CD4-positive, alpha-beta T cell (primary cell): ENCODE measurements at regions not wholly inside any gene's neighbourhood (a gene's known extent, or its start where the extent isn't known, plus 50 kb on each side); places are given as distances from the start of the nearest gene placed in this dataset.

Experiments used
- ATAC-seq: fragments of 200-7000 bp; cut with Tn5 transposase; one replicate; pipeline ENCODE4 v1.10.0; 2022; ENCODE audit warnings: mild to moderate bottlenecking; ENCODE audit not compliant: poor library complexity
- CTCF ChIA-PET: fragments of 350-600 bp; sonication (Branson Sonifier 250); formaldehyde crosslinking; loops from one replicate; lab custom pipeline; 2021; ENCODE audit warnings: antibody characterized with exemption, inconsistent platforms; lab: Charles Lee
- POLR2A ChIA-PET: fragments of 350-600 bp; sonication (Branson Sonifier 250); formaldehyde crosslinking; loops from one replicate; lab custom pipeline; 2021; ENCODE audit warnings: antibody characterized with exemption, inconsistent platforms; lab: Charles Lee
- DNase-seq, 14 experiments: peaks; one replicate each; pipeline ENCODE4 v3.0.0-alpha.2; 2013 to 2020; ENCODE audit warnings: mixed read lengths in 2 of 14
- H3K27ac ChIP-seq, 2 donors: one replicate each; pipeline versions ENCODE4 v1.5.1 to v1.7.0; 2013; ENCODE audit warnings: low read length in 2 of 2, low read depth in 1 of 2, mild to moderate bottlenecking in 1 of 2
- H3K27me3 ChIP-seq, 2 experiments: 1 replicate in 1 of 2; 2 replicates in 1 of 2; pipeline versions ENCODE4 v1.6.1 to v1.7.0; 2013; ENCODE audit warnings: low read length in 2 of 2, control low read depth in 1 of 2, mild to moderate bottlenecking in 1 of 2, moderate library complexity in 1 of 2; ENCODE audit not compliant: insufficient read depth in 2 of 2, control insufficient read depth in 1 of 2
- H3K36me3 ChIP-seq: one replicate; pipeline ENCODE4 v1.6.1; 2013; ENCODE audit warnings: low read length, control low read depth; ENCODE audit not compliant: insufficient read depth
- H3K4me1 ChIP-seq: one replicate; pipeline ENCODE4 v1.6.1; 2013; ENCODE audit warnings: low read length, control low read depth; ENCODE audit not compliant: insufficient read depth
- H3K4me3 ChIP-seq: one replicate; pipeline ENCODE4 v1.5.1; 2013; ENCODE audit warnings: mild to moderate bottlenecking, low read length, moderate library complexity
- H3K9me3 ChIP-seq, 2 experiments: 1 replicate in 1 of 2; 2 replicates in 1 of 2; pipeline versions ENCODE4 v1.6.1 to v1.7.0; 2013; ENCODE audit warnings: low read length in 2 of 2, mild to moderate bottlenecking in 2 of 2, control low read depth in 1 of 2, moderate library complexity in 1 of 2; ENCODE audit not compliant: control insufficient read depth in 1 of 2, insufficient read depth in 1 of 2
- H3K27ac Mint-ChIP-seq: one replicate; pipeline ENCODE4 v1.8.0; 2020; ENCODE audit warnings: mixed read lengths
- H3K27me3 Mint-ChIP-seq: one replicate; pipeline ENCODE4 v1.8.0; 2021; ENCODE audit warnings: mixed read lengths
- H3K36me3 Mint-ChIP-seq: one replicate; pipeline ENCODE4 v1.8.0; 2021; ENCODE audit warnings: low read depth, mixed read lengths
- H3K4me1 Mint-ChIP-seq: one replicate; pipeline ENCODE4 v1.8.0; 2021; ENCODE audit warnings: low read depth, mixed read lengths
- H3K4me3 Mint-ChIP-seq: one replicate; pipeline ENCODE4 v1.8.0; 2020; ENCODE audit warnings: mild to moderate bottlenecking, mixed read lengths
- H3K9me3 Mint-ChIP-seq: one replicate; pipeline ENCODE4 v1.8.0; 2020; ENCODE audit warnings: mixed read lengths
- intact Hi-C, 2 experiments: fragments of 100-400 bp; cut with DNase I in 1 of 2; cut with micrococcal nuclease in 1 of 2; formaldehyde crosslinking; loops; one replicate each; pipeline versions ENCODE4 v1.15.1 to v1.9.0; 2023 to 2025; cut with DNase I, micrococcal nuclease
- TF ChIP-seq, protein P1 (sequence below): fragments of 200-600 bp; IDR thresholded peaks from one replicate; pipeline ENCODE4 v1.8.0; 2022; ENCODE audit warnings: antibody characterized with exemption, mild to moderate bottlenecking

DNA sequence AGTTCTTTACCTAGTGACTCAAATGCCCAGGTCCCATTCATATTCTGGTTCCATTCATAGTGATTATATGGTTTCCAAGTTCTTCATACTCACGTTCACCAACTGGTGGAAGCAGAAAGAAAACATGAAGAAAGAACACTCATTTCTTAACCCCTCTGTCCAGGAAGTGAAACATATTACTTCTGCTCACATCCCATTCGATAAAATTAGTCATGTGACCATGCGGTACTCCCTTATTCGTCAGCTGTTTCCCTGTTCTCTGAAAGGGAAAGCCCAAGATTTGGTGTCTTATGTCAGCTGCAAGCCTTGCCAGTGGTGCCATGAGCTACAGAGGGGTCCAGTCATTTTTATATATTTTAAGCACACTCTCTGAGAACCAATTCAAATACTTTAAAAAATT lies 387.0 kb upstream of the DMAC1 start:
- H3K4me1 Mint-ChIP-seq, result no peaks in the 10 kb centered on the region
- H3K9me3 Mint-ChIP-seq, result peaks cover 3% of the 10 kb centered on the region
- H3K9me3 ChIP-seq, result peaks cover 0 to 11% of the 10 kb centered on the region in 2 experiments
- H3K4me1 ChIP-seq, result no peaks in the 10 kb centered on the region
- H3K27ac Mint-ChIP-seq, result no peak overlapping the region
- no peak overlapping the region for H3K4me3 ChIP-seq
- H3K36me3 ChIP-seq, result no peaks in the 10 kb centered on the region
- ChIA-PET POLR2A (no interaction called here), CTCF (no interaction called here)
- ATAC-seq, result no peak
- no peaks in the 10 kb centered on the region for H3K27me3 Mint-ChIP-seq
- no peak overlapping the region for H3K27ac ChIP-seq
- no peaks in the 10 kb centered on the region for H3K36me3 Mint-ChIP-seq
- intact Hi-C loops, result no loop called here
- no peak overlapping the region for H3K4me3 Mint-ChIP-seq
- TF ChIP-seq, protein P1, sequence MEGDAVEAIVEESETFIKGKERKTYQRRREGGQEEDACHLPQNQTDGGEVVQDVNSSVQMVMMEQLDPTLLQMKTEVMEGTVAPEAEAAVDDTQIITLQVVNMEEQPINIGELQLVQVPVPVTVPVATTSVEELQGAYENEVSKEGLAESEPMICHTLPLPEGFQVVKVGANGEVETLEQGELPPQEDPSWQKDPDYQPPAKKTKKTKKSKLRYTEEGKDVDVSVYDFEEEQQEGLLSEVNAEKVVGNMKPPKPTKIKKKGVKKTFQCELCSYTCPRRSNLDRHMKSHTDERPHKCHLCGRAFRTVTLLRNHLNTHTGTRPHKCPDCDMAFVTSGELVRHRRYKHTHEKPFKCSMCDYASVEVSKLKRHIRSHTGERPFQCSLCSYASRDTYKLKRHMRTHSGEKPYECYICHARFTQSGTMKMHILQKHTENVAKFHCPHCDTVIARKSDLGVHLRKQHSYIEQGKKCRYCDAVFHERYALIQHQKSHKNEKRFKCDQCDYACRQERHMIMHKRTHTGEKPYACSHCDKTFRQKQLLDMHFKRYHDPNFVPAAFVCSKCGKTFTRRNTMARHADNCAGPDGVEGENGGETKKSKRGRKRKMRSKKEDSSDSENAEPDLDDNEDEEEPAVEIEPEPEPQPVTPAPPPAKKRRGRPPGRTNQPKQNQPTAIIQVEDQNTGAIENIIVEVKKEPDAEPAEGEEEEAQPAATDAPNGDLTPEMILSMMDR, result no peak
- no peaks in the 10 kb centered on the region for H3K27me3 ChIP-seq
- no peak for DNase-seq

DNA sequence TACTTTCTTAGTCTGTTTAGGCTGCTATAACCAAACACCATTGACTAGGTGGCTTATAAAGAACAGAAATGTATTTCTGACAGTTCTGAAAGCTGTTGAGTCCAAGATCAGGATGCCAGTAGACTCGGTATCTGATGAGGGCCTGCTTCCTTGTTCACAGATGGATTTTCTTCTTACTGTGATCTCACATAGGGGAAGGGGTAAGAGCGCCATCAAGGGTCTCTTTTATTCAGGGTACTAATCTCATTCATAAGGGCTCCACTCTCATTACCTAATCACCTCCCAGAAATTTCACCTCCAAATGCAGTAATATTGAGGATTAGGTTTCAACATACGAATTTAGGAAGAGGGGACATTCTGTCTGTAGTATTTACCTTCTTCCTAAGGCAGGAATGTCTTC lies 384.0 kb upstream of the DMAC1 start:
- ATAC-seq, result no peak
- Mint-ChIP-seq H3K36me3 (no peaks in the 10 kb centered on the region), H3K27ac (no peak overlapping the region), H3K4me1 (no peaks in the 10 kb centered on the region), H3K4me3 (no peak overlapping the region), H3K9me3 (no peaks in the 10 kb centered on the region), H3K27me3 (no peaks in the 10 kb centered on the region)
- peak in 3 of 14 experiments; percentile 9 to 11 (median 11) for DNase-seq
- Histone ChIP-seq H3K27me3 (no peaks in the 10 kb centered on the region), H3K36me3 (no peaks in the 10 kb centered on the region), H3K9me3 (no peaks in the 10 kb centered on the region), H3K4me3 (no peak overlapping the region), H3K4me1 (no peaks in the 10 kb centered on the region), H3K27ac (no peak overlapping the region)
- ChIA-PET POLR2A (no interaction called here), CTCF (no interaction called here)
- TF ChIP-seq, protein P1, result no peak
- intact Hi-C loops, result loop anchor here (1.0 to 5.0 kb wide), 3 partner anchors 339 to 616 kb away; no protein-coding TSS in a partner anchor

DNA sequence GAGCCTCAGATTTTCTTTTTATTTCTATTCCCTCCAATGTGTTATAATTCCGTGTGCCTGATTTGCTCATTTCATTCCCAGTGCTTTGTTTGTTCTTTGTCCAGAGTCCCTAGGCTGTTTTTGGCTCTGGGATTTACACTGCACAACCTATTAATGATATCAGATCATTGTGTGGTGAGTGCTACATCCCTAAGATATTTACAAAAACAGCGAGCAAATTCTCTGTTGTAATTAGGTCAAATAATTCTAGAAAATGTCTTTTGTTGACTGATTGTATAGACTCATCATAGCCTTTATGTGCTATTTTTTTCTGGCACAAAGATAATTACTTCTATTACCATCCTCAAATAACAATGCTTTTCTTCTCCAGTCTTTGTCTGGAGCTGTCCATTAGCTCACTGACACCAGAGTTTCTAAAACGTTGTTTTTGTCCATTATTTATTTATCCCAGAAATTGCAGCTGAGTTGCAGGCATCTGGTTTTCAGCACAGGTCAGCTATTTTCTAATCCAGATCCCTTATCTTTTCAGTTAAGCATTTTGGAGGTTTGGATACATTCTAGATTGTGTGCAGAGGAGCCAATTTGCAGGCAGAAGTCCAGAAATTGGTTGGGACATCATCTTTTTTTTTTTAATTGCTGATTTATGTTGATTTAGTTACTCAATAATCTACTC lies 379.9 kb upstream of the DMAC1 start:
- no peaks in the 10 kb centered on the region for H3K9me3 ChIP-seq
- H3K4me3 ChIP-seq, result no peak overlapping the region
- peaks cover 0 to 3% of the 10 kb centered on the region in 2 experiments for H3K27me3 ChIP-seq
- H3K27ac Mint-ChIP-seq, result no peak overlapping the region
- DNase-seq (no peak), ATAC-seq (no peak)
- no peaks in the 10 kb centered on the region for H3K36me3 Mint-ChIP-seq
- H3K4me1 Mint-ChIP-seq, result no peaks in the 10 kb centered on the region
- ChIA-PET CTCF (no interaction called here), POLR2A (no interaction called here)
- H3K4me1 ChIP-seq, result no peaks in the 10 kb centered on the region
- intact Hi-C loops, result loop anchor here in 1 of 2 experiments (5.0 kb wide), 1 partner anchor 612 kb away; no protein-coding TSS in a partner anchor
- H3K27me3 Mint-ChIP-seq, result no peaks in the 10 kb centered on the region
- H3K27ac ChIP-seq, result no peak overlapping the region
- H3K4me3 Mint-ChIP-seq, result no peak overlapping the region
- H3K9me3 Mint-ChIP-seq, result no peaks in the 10 kb centered on the region
- H3K36me3 ChIP-seq, result no peaks in the 10 kb centered on the region
- TF ChIP-seq, protein P1, result no peak
